H1 (cell line): ENCODE measurements at regions not wholly inside any gene's neighbourhood (a gene's known extent, or its start where the extent isn't known, plus 50 kb on each side); places are given as distances from the start of the nearest gene placed in this dataset.

Experiments used
- CTCF ChIA-PET: fragments of 300-600 bp; sonication (Branson Sonifier 250); formaldehyde crosslinking; loops from one replicate; lab custom pipeline; 2021; ENCODE audit not compliant: partially characterized antibody; lab: Charles Lee
- POLR2A ChIA-PET: fragments of 300-600 bp; sonication (Branson Sonifier 250); formaldehyde crosslinking; loops from one replicate; lab custom pipeline; 2021; ENCODE audit warnings: inconsistent platforms; ENCODE audit not compliant: partially characterized antibody; lab: Charles Lee
- DNase-seq, 2 experiments: peaks; one replicate each; pipeline versions ENCODE4 v3.0.0 to v3.0.0-alpha.2; 2010 to 2022; ENCODE audit warnings: low spot score in 2 of 2, low read depth in 1 of 2, mixed read lengths in 1 of 2
- FAIRE-seq: peaks from 2 replicates; lab custom pipeline; 2011; peaks lifted over from hg19 to GRCh38; lab: Jason Lieb, UNC
- H2AFZ ChIP-seq: 2 replicates; pipeline ENCODE4 v1.8.1; 2012; ENCODE audit warnings: low read length, inconsistent platforms
- H2AK5ac ChIP-seq: 2 replicates; pipeline ENCODE4 v1.6.1; 2013; ENCODE audit warnings: low read depth, low read length
- H2BK120ac ChIP-seq: replicated peaks from 2 replicates; pipeline ENCODE3; 2013; ENCODE audit warnings: low read depth, low read length, inconsistent platforms
- H2BK12ac ChIP-seq: 2 replicates; pipeline ENCODE4 v1.6.1; 2013; ENCODE audit warnings: low read depth, low read length
- H2BK15ac ChIP-seq: 2 replicates; pipeline ENCODE4 v1.6.1; 2013; ENCODE audit warnings: low read length
- H2BK20ac ChIP-seq: 2 replicates; pipeline ENCODE4 v1.6.1; 2013; ENCODE audit warnings: low read length
- H2BK5ac ChIP-seq: 2 replicates; pipeline ENCODE4 v1.6.1; 2013; ENCODE audit warnings: low read depth, low read length
- H3K14ac ChIP-seq: 2 replicates; pipeline ENCODE4 v1.6.1; 2013; ENCODE audit warnings: inconsistent platforms; ENCODE audit not compliant: insufficient read length
- H3K18ac ChIP-seq: 2 replicates; pipeline ENCODE4 v1.6.1; 2013; ENCODE audit warnings: low read length; ENCODE audit errors: extremely low read depth
- H3K23ac ChIP-seq: 2 replicates; pipeline ENCODE4 v1.6.1; 2013; ENCODE audit warnings: inconsistent platforms; ENCODE audit not compliant: insufficient read length
- H3K23me2 ChIP-seq: 2 replicates; pipeline ENCODE4 v1.6.1; 2013; ENCODE audit warnings: low read depth, low read length
- H3K27ac ChIP-seq: 2 replicates; pipeline ENCODE4 v1.6.1; 2011; ENCODE audit warnings: low read depth, low read length, inconsistent platforms
- H3K27me3 ChIP-seq, 4 experiments: replicated peaks in 1 of 4; 1 replicate in 1 of 4; 2 replicates in 3 of 4; pipeline versions ENCODE4 v1.6.1 to v1.8.1; 2011 to 2013; ENCODE audit warnings: low read length in 3 of 4, mild to moderate bottlenecking in 3 of 4, inconsistent platforms in 2 of 4, mixed read lengths in 2 of 4, moderate library complexity in 1 of 4; ENCODE audit not compliant: control insufficient read depth in 3 of 4, insufficient read depth in 3 of 4; ENCODE audit errors: extremely low read depth in 1 of 4
- H3K36me3 ChIP-seq, 4 experiments: 2 replicates each; pipeline versions ENCODE4 v1.6.1 to v1.8.1; 2011 to 2013; ENCODE audit warnings: mild to moderate bottlenecking in 4 of 4, low read length in 3 of 4, moderate library complexity in 2 of 4, control low read depth in 1 of 4, inconsistent platforms in 1 of 4; ENCODE audit not compliant: insufficient read depth in 4 of 4, control insufficient read depth in 2 of 4
- H3K4ac ChIP-seq: replicated peaks from 2 replicates; pipeline ENCODE3; 2013; ENCODE audit warnings: low read length, low read depth, mixed read lengths, inconsistent platforms; ENCODE audit not compliant: insufficient read length
- H3K4me1 ChIP-seq, 4 experiments: replicated peaks in 1 of 4; 1 replicate in 1 of 4; 2 replicates in 3 of 4; pipeline versions ENCODE4 v1.6.1 to v1.8.1; 2011 to 2013; ENCODE audit warnings: low read length in 3 of 4, inconsistent platforms in 2 of 4, mixed read lengths in 1 of 4; ENCODE audit not compliant: insufficient read depth in 4 of 4, control insufficient read depth in 3 of 4
- H3K4me2 ChIP-seq, 2 experiments: 2 replicates each; pipeline versions ENCODE4 v1.6.1 to v1.8.1; 2011 to 2013; ENCODE audit warnings: low read depth in 2 of 2, low read length in 2 of 2, control low read depth in 1 of 2, inconsistent platforms in 1 of 2, mild to moderate bottlenecking in 1 of 2; ENCODE audit not compliant: insufficient read depth in 1 of 2
- H3K4me3 ChIP-seq, 4 experiments: fragments of 200-600, 300-600 bp in 1 of 4; sonication (generic), shearing (Covaris generic), sonication (Bioruptor Twin) in 1 of 4; 2 replicates each; pipeline versions ENCODE4 v1.5.1 to v1.8.1; 2011 to 2016; ENCODE audit warnings: low read length in 4 of 4, low read depth in 3 of 4, control low read depth in 2 of 4, inconsistent platforms in 2 of 4, mild to moderate bottlenecking in 2 of 4, mixed read lengths in 1 of 4, moderate library complexity in 1 of 4; ENCODE audit not compliant: insufficient read depth in 2 of 4; ENCODE audit errors: extremely low read depth in 1 of 4
- H3K56ac ChIP-seq: replicated peaks from 2 replicates; pipeline ENCODE3; 2013; ENCODE audit warnings: low read depth, mild to moderate bottlenecking, mixed read lengths, low read length, inconsistent platforms; ENCODE audit not compliant: insufficient read length
- H3K79me1 ChIP-seq: 2 replicates; pipeline ENCODE4 v1.6.1; 2013; ENCODE audit warnings: low read depth, low read length, control low read depth
- H3K79me2 ChIP-seq, 2 experiments: 2 replicates each; pipeline versions ENCODE4 v1.6.1 to v1.8.1; 2012 to 2013; ENCODE audit warnings: low read length in 2 of 2, mild to moderate bottlenecking in 2 of 2, inconsistent platforms in 1 of 2; ENCODE audit not compliant: insufficient read depth in 2 of 2, control insufficient read depth in 1 of 2
- H3K9ac ChIP-seq, 4 experiments: replicated peaks in 1 of 4; 1 replicate in 1 of 4; 2 replicates in 3 of 4; pipeline versions ENCODE4 v1.6.1 to v1.8.1; 2011 to 2013; ENCODE audit warnings: low read depth in 3 of 4, low read length in 3 of 4, control low read depth in 2 of 4, mild to moderate bottlenecking in 2 of 4, moderate library complexity in 2 of 4, inconsistent platforms in 1 of 4; ENCODE audit errors: extremely low read depth in 1 of 4
- H3K9me3 ChIP-seq, 2 experiments: 2 replicates each; pipeline versions ENCODE4 v1.6.1 to v1.8.1; 2012 to 2013; ENCODE audit warnings: mild to moderate bottlenecking in 2 of 2, moderate library complexity in 2 of 2, control low read depth in 1 of 2, inconsistent platforms in 1 of 2, low read depth in 1 of 2, low read length in 1 of 2, mixed read lengths in 1 of 2; ENCODE audit not compliant: insufficient read depth in 2 of 2
- H4K20me1 ChIP-seq, 2 experiments: replicated peaks in 1 of 2; 2 replicates each; pipeline versions ENCODE3 to v1.8.1; 2011 to 2013; ENCODE audit warnings: inconsistent platforms in 2 of 2, low read length in 2 of 2, mild to moderate bottlenecking in 1 of 2; ENCODE audit not compliant: insufficient read depth in 2 of 2, control insufficient read depth in 1 of 2
- H4K5ac ChIP-seq: 2 replicates; pipeline ENCODE4 v1.6.1; 2013; ENCODE audit warnings: low read length, low read depth, mixed read lengths, inconsistent platforms; ENCODE audit not compliant: insufficient read length
- H4K8ac ChIP-seq: 2 replicates; pipeline ENCODE4 v1.8.0; 2013; ENCODE audit warnings: mild to moderate bottlenecking, moderate library complexity, low read length, inconsistent platforms; ENCODE audit not compliant: insufficient read depth; ENCODE audit errors: extremely low read depth
- H4K91ac ChIP-seq: replicated peaks from 2 replicates; pipeline ENCODE3; 2013; ENCODE audit warnings: low read length, mixed read lengths, inconsistent platforms; ENCODE audit not compliant: insufficient read length
- ATF3 ChIP-seq: IDR thresholded peaks from 2 replicates; pipeline ENCODE4 v1.6.1; 2011; ENCODE audit warnings: low read depth, mild to moderate bottlenecking, low read length; ENCODE audit not compliant: insufficient read depth
- BRCA1 ChIP-seq: IDR thresholded peaks from 2 replicates; pipeline ENCODE4 v1.6.1; 2012; ENCODE audit warnings: low read depth, low read length, improper control_type of control experiment
- CBX8 ChIP-seq: fragments of 300-800, 300-1000 bp; sonication (generic); IDR thresholded peaks from 2 replicates; pipeline ENCODE4 v1.7.1; 2016; ENCODE audit warnings: low read depth, low read length, borderline replicate concordance
- CREB1 ChIP-seq: IDR thresholded peaks from 2 replicates; pipeline ENCODE4 v1.6.1; 2012; ENCODE audit warnings: inconsistent platforms
- FOSL1 ChIP-seq: IDR thresholded peaks from 2 replicates; pipeline ENCODE4 v1.6.1; 2011; ENCODE audit warnings: mild to moderate bottlenecking, low read depth, low read length, moderate library complexity; ENCODE audit not compliant: insufficient read depth
- JUND ChIP-seq: IDR thresholded peaks from 2 replicates; pipeline ENCODE4 v1.6.1; 2011; ENCODE audit warnings: mild to moderate bottlenecking, improper control_type of control experiment, low read length
- KDM4A ChIP-seq: IDR thresholded peaks from one replicate; pipeline ENCODE4 v1.7.1; 2012; ENCODE audit warnings: low read depth, mild to moderate bottlenecking, moderate library complexity, low read length, inconsistent platforms; ENCODE audit not compliant: severe bottlenecking
- NRF1 ChIP-seq: IDR thresholded peaks from 2 replicates; pipeline ENCODE4 v1.6.1; 2011; ENCODE audit warnings: mild to moderate bottlenecking, low read depth, low read length, improper control_type of control experiment
- PHF8 ChIP-seq: fragments of 200-600 bp; sonication (generic); conservative IDR thresholded peaks from 2 replicates; pipeline ENCODE4 v1.7.1; 2012; ENCODE audit warnings: low read depth, mild to moderate bottlenecking, inconsistent platforms, low read length, moderate library complexity
- RXRA ChIP-seq: IDR thresholded peaks from 2 replicates; pipeline ENCODE4 v1.6.1; 2011; ENCODE audit warnings: low read depth, mild to moderate bottlenecking, low read length, moderate library complexity; ENCODE audit not compliant: insufficient read depth
- SIRT6 ChIP-seq: IDR thresholded peaks from one replicate; pipeline ENCODE4 v1.7.1; 2012; ENCODE audit warnings: low read length, inconsistent platforms
- SRF ChIP-seq: IDR thresholded peaks from 2 replicates; pipeline ENCODE4 v1.6.1; 2011; ENCODE audit warnings: mild to moderate bottlenecking, low read depth, low read length, moderate library complexity
- TAF7 ChIP-seq: optimal IDR thresholded peaks from 2 replicates; pipeline ENCODE3; 2011; ENCODE audit warnings: low read depth, mild to moderate bottlenecking, inconsistent platforms, low read length, moderate library complexity, borderline replicate concordance
- TBP ChIP-seq: IDR thresholded peaks from 2 replicates; pipeline ENCODE4 v1.6.1; 2011; ENCODE audit warnings: low read depth, low read length, improper control_type of control experiment
- USF2 ChIP-seq: IDR thresholded peaks from 2 replicates; pipeline ENCODE4 v1.6.1; 2011; ENCODE audit warnings: low read length, improper control_type of control experiment

- H2AFZ ChIP-seq = no peak overlapping the region
- no peak overlapping the region for H2BK15ac ChIP-seq
- H3K27ac ChIP-seq = no peak overlapping the region
- no peak overlapping the region for H3K23ac ChIP-seq
- H3K27me3 ChIP-seq = peaks cover 0 to 7% (median 0%) of the 10 kb centered on the region in 4 experiments; a peak in 4 of 7 replicates
- no peak overlapping the region for H2BK12ac ChIP-seq
- no peaks in the 10 kb centered on the region for H3K9me3 ChIP-seq
- H2BK20ac ChIP-seq = no peak overlapping the region
- no peak for TF ChIP-seq USF2
- TF ChIP-seq TAF7 = no peak
- no peak for TF ChIP-seq SIRT6
- no peak for TF ChIP-seq RXRA
- no peak for TF ChIP-seq BRCA1
- no peak for TF ChIP-seq CBX8
- TF ChIP-seq JUND = no peak
- no peak for TF ChIP-seq PHF8
- TF ChIP-seq CREB1 = no peak
- TF ChIP-seq NRF1 = no peak
- no peak for TF ChIP-seq KDM4A
- TF ChIP-seq ATF3 = no peak
- TF ChIP-seq TBP = no peak
- no peak for TF ChIP-seq FOSL1
- no peak for TF ChIP-seq SRF
- H3K14ac ChIP-seq = no peak overlapping the region
- ChIA-PET POLR2A (no interaction called here), CTCF (interaction anchor here (0.5 to 0.7 kb wide), 2 partner anchors 247 to 376 kb away, joined by 3 to 4 read pairs; no protein-coding TSS in a partner anchor)
- no peak overlapping the region for H4K91ac ChIP-seq
- H3K9ac ChIP-seq = no peak overlapping the region
- no peak overlapping the region for H3K4me2 ChIP-seq
- FAIRE-seq = no peak
- no peaks in the 10 kb centered on the region for H3K79me2 ChIP-seq
- no peak overlapping the region for H3K18ac ChIP-seq
- no peak overlapping the region for H4K8ac ChIP-seq
- H3K23me2 ChIP-seq = no peaks in the 10 kb centered on the region
- no peak overlapping the region for H2AK5ac ChIP-seq
- no peak overlapping the region for H3K4ac ChIP-seq
- no peak overlapping the region for H3K56ac ChIP-seq
- H3K36me3 ChIP-seq = no peaks in the 10 kb centered on the region
- H3K4me1 ChIP-seq = peaks cover 0 to 5% (median 2%) of the 10 kb centered on the region in 4 experiments; a peak in 2 of 7 replicates
- no peak overlapping the region for H4K5ac ChIP-seq
- no peak overlapping the region for H2BK5ac ChIP-seq
- H3K4me3 ChIP-seq = no peak overlapping the region
- no peak overlapping the region for H2BK120ac ChIP-seq
- H4K20me1 ChIP-seq = no peaks in the 10 kb centered on the region
- no peak for DNase-seq
- H3K79me1 ChIP-seq = no peaks in the 10 kb centered on the region
These were observed 257.0 kb upstream of the CPHXL start for GRCh38 chr16:75983296-75983695.
